Right lobe of liver (tissue), 4 donors: ENCODE measurements at regions not wholly inside any gene's neighbourhood (a gene's known extent, or its start where the extent isn't known, plus 50 kb on each side); places are given as distances from the start of the nearest gene placed in this dataset.

Experiments
- CTCF ChIP-seq, 4 donors: fragments of 200-600 bp in 3 of 4; fragments of 450-650 bp in 1 of 4; IDR thresholded peaks; one replicate each; pipeline versions ENCODE4 v1.5.1 to v1.8.0; 2016 to 2022; ENCODE audit warnings: antibody characterized with exemption in 4 of 4, mild to moderate bottlenecking in 2 of 4
- POLR2A ChIP-seq: fragments of 450-650 bp; IDR thresholded peaks from one replicate; pipeline ENCODE4 v1.6.1; 2017; ENCODE audit warnings: antibody characterized with exemption, mild to moderate bottlenecking
- donor health status: DM: no; HTN: no; CAD: no.
- donor health status: DM: no; HTN: no; CAD: no.
- donor health status: DM: no; HTN: yes; CAD: no.

GRCh38 chr1:221887758-221888157, 145.9 kb upstream of the DUSP10 start:
- no peak for TF ChIP-seq CTCF (IDR thresholded peaks at IDR 0.05)
- no peak for TF ChIP-seq POLR2A
